ENCODE measurements at regions not wholly inside any gene's neighbourhood (a gene's known extent, or its start where the extent isn't known, plus 50 kb on each side); places are given as distances from the start of the nearest gene placed in this dataset.

- DNase-seq (no peak), ATAC-seq (no peak)
- Mint-ChIP-seq H3K9me3 (peaks cover 3% of the 10 kb centered on the region), H3K4me1 (ENCODE audit: low read depth) (no peaks in the 10 kb centered on the region), H3K27me3 (ENCODE audit: low read depth) (no peaks in the 10 kb centered on the region), H3K4me3 (no peak overlapping the region), H3K36me3 (ENCODE audit: insufficient read depth) (no peaks in the 10 kb centered on the region)
Observed at GRCh38 chr21:19695796-19696195, 1292.2 kb upstream of the TMPRSS15 start.

DNA sequence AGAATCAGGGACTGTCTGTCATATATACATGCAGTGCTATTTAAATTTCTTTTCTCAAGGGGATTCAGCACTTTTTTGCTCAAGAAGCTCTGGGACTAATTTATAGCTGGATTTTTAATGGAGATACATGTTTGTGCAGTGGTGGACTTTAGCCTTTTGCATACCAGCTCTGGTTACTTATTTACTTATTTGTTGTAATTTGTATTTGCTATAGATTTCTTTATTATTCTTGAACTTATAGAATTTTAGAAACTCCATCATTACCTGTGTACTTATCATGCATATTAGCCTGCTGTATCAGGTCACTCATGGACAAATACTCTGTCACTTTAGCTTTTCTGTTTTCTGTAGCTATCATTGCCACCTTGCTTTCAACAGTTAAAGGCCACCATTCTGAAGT, 1296.9 kb upstream of the TMPRSS15 start:
- Mint-ChIP-seq H3K4me1 (ENCODE audit: low read depth) (no peaks in the 10 kb centered on the region), H3K4me3 (no peak overlapping the region), H3K27me3 (ENCODE audit: low read depth) (no peaks in the 10 kb centered on the region), H3K36me3 (ENCODE audit: insufficient read depth) (no peaks in the 10 kb centered on the region), H3K9me3 (peaks cover 8% of the 10 kb centered on the region)
- ATAC-seq: no peak
- DNase-seq: no peak

GRCh38 chr21:19702726-19703125, 1295.5 kb upstream of the NCAM2 start:
- H3K4me3 Mint-ChIP-seq: no peak overlapping the region
- H3K9me3 Mint-ChIP-seq: peaks cover 14% of the 10 kb centered on the region
- H3K36me3 Mint-ChIP-seq (ENCODE audit: insufficient read depth): no peaks in the 10 kb centered on the region
- no peak for ATAC-seq
- no peaks in the 10 kb centered on the region for H3K27me3 Mint-ChIP-seq (ENCODE audit: low read depth)
- no peaks in the 10 kb centered on the region for H3K4me1 Mint-ChIP-seq (ENCODE audit: low read depth)
- no peak for DNase-seq

DNA sequence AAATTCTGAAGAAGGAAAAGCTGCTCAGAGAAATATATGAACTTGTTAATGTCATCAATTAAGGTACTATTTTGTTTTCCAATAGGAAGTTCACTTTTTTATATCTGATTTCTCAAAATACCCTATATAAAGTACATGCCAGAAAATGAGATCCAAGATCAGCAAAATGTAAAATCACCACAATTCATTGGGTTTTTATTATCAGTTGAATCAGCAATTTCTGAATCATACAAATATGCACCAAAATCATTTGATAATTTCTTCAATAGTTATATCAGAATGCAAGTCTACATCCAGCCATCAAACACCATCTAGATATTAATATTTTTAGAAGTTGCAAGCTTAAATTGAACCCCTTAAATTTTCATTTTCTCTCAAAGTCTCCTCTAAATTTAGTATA, 1293.4 kb upstream of the NCAM2 start:
- ATAC-seq: no peak
- no peaks in the 10 kb centered on the region for H3K27me3 Mint-ChIP-seq (ENCODE audit: low read depth)
- no peaks in the 10 kb centered on the region for H3K36me3 Mint-ChIP-seq (ENCODE audit: insufficient read depth)
- no peak overlapping the region for H3K4me3 Mint-ChIP-seq
- H3K9me3 Mint-ChIP-seq: peaks cover 15% of the 10 kb centered on the region
- H3K4me1 Mint-ChIP-seq (ENCODE audit: low read depth): no peaks in the 10 kb centered on the region
- DNase-seq: no peak

- no peaks in the 10 kb centered on the region for H3K27me3 Mint-ChIP-seq (ENCODE audit: low read depth)
Observed at GRCh38 chr21:19712441-19712840, 1285.8 kb upstream of the NCAM2 start.

GRCh38 chr21:19713313-19713712, 1284.9 kb upstream of the NCAM2 start:
- Mint-ChIP-seq H3K36me3 (ENCODE audit: insufficient read depth) (no peaks in the 10 kb centered on the region), H3K9me3 (peaks cover 13% of the 10 kb centered on the region), H3K4me1 (ENCODE audit: low read depth) (no peaks in the 10 kb centered on the region), H3K4me3 (no peak overlapping the region), H3K27me3 (ENCODE audit: low read depth) (no peaks in the 10 kb centered on the region)
- DNase-seq (no peak), ATAC-seq (no peak)

More at GRCh38 chr21:19712441-19712840, 1285.8 kb upstream of the NCAM2 start:
- Mint-ChIP-seq H3K9me3 (peaks cover 13% of the 10 kb centered on the region), H3K4me1 (ENCODE audit: low read depth) (no peaks in the 10 kb centered on the region), H3K36me3 (ENCODE audit: insufficient read depth) (no peaks in the 10 kb centered on the region), H3K4me3 (no peak overlapping the region)
- DNase-seq: no peak
- ATAC-seq: no peak

GRCh38 chr21:19724081-19724480, 1274.1 kb upstream of the NCAM2 start:
- Mint-ChIP-seq H3K4me3 (no peak overlapping the region), H3K36me3 (ENCODE audit: insufficient read depth) (no peaks in the 10 kb centered on the region), H3K27me3 (ENCODE audit: low read depth) (no peaks in the 10 kb centered on the region), H3K9me3 (peaks cover 10% of the 10 kb centered on the region), H3K4me1 (ENCODE audit: low read depth) (no peaks in the 10 kb centered on the region)
- DNase-seq: no peak
- no peak for ATAC-seq

- no peak for ATAC-seq
- H3K4me3 Mint-ChIP-seq: no peak overlapping the region
- no peaks in the 10 kb centered on the region for H3K4me1 Mint-ChIP-seq (ENCODE audit: low read depth)
- H3K27me3 Mint-ChIP-seq (ENCODE audit: low read depth): no peaks in the 10 kb centered on the region
- peaks cover 8% of the 10 kb centered on the region for H3K9me3 Mint-ChIP-seq
- DNase-seq: no peak
- H3K36me3 Mint-ChIP-seq (ENCODE audit: insufficient read depth): no peaks in the 10 kb centered on the region
Observed at GRCh38 chr21:19731251-19731650, 1267.0 kb upstream of the NCAM2 start.

GRCh38 chr21:19759836-19760235, 1238.4 kb upstream of the NCAM2 start:
- Mint-ChIP-seq H3K4me1 (ENCODE audit: low read depth) (no peaks in the 10 kb centered on the region), H3K9me3 (peaks cover 4% of the 10 kb centered on the region), H3K36me3 (ENCODE audit: insufficient read depth) (no peaks in the 10 kb centered on the region), H3K27me3 (ENCODE audit: low read depth) (no peaks in the 10 kb centered on the region), H3K4me3 (no peak overlapping the region)
- ATAC-seq (no peak), DNase-seq (no peak)

DNA sequence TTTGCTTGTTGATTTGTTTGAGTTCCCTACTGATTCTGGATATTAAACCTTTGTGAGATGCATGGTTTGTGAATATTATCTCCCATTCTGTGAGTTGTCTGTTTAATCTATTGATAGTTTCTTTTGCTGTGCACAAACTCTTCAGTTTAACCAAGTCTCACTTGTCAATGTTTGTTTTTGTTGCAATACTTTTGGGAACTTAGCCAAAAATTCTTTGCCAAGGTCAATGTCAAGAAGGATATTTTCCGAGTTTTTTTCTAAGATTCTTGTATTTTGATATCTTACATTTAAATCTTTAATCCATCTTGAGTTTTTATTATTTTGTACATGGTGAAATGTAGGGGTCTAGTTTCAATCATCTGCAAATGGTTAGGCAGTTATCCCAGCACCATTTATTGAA, 1230.7 kb upstream of the NCAM2 start:
- H3K4me3 Mint-ChIP-seq: no peak overlapping the region
- no peaks in the 10 kb centered on the region for H3K27me3 Mint-ChIP-seq (ENCODE audit: low read depth)
- ATAC-seq (no peak), DNase-seq (no peak)
- peaks cover 7% of the 10 kb centered on the region for H3K9me3 Mint-ChIP-seq
- no peaks in the 10 kb centered on the region for H3K36me3 Mint-ChIP-seq (ENCODE audit: insufficient read depth)
- no peaks in the 10 kb centered on the region for H3K4me1 Mint-ChIP-seq (ENCODE audit: low read depth)

DNA sequence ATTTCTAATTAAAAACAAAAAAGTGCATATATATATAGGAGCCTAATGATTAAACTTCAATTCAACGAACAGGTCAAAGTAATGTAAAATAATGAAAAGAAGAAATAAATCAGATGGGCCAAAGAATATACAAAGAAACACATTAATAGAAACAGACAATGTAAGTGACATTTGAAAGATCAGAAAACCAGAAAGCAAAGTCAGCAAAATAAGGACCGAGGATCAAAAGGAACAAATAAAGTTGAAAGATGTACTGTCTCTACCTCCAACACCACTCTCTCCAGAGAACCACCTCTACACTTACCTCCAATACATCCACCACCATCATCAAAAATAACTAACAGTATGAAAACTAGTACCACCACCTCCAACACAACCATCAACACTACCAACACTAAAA, 1226.3 kb upstream of the NCAM2 start:
- ATAC-seq: no peak
- no peaks in the 10 kb centered on the region for H3K36me3 Mint-ChIP-seq (ENCODE audit: insufficient read depth)
- DNase-seq: no peak
- peaks cover 7% of the 10 kb centered on the region for H3K9me3 Mint-ChIP-seq
- H3K4me1 Mint-ChIP-seq (ENCODE audit: low read depth): no peaks in the 10 kb centered on the region
- H3K4me3 Mint-ChIP-seq: no peak overlapping the region
- no peaks in the 10 kb centered on the region for H3K27me3 Mint-ChIP-seq (ENCODE audit: low read depth)

DNA sequence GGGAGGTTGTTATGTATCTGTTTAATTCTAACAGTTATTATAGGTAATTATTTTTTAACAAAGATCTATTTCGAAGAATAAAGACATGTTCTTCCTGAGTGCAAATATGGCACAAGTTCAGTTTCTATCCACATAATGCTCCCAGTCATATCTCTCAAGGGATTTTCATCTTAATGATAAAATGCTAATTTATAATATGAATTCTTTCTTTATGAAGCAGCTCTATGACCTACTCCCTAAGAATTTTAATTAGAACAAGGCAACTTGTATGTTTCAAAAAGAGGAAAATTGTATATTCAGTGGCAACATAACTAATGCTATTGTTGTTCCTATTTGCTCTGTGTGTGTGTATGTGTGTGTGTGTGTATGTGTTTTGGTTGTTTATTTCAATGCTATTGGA, 1222.1 kb upstream of the NCAM2 start:
- no peaks in the 10 kb centered on the region for H3K4me1 Mint-ChIP-seq (ENCODE audit: low read depth)
- no peaks in the 10 kb centered on the region for H3K9me3 Mint-ChIP-seq
- no peaks in the 10 kb centered on the region for H3K27me3 Mint-ChIP-seq (ENCODE audit: low read depth)
- ATAC-seq (no peak), DNase-seq (no peak)
- no peaks in the 10 kb centered on the region for H3K36me3 Mint-ChIP-seq (ENCODE audit: insufficient read depth)
- H3K4me3 Mint-ChIP-seq: no peak overlapping the region

GRCh38 chr21:19781881-19782652, 1216.1 kb upstream of the NCAM2 start:
- H3K4me1 Mint-ChIP-seq (ENCODE audit: low read depth): no peaks in the 10 kb centered on the region
- H3K36me3 Mint-ChIP-seq (ENCODE audit: insufficient read depth): no peaks in the 10 kb centered on the region
- no peak overlapping the region for H3K4me3 Mint-ChIP-seq
- no peak for DNase-seq
- H3K27me3 Mint-ChIP-seq (ENCODE audit: low read depth): no peaks in the 10 kb centered on the region
- ATAC-seq: no peak
- peaks cover 6% of the 10 kb centered on the region for H3K9me3 Mint-ChIP-seq

DNA sequence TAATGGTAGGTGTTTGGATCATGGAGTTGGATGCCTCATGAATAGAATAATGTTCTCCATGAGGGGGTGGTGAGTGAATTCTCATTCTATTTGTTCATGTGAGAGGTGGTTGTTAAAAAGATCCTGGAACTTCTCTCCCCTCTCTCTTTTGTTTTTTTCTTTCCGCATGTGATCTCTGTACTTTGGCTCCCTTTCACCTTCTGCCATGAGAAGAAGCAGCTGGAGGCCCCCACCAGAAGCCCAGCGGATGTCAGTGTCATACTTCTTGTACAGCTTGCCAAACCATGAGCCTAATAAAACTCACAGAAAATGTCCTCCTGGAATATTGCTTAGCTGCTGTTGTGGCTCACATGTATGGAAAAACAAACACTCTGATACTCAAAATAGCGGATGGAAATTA, 1212.3 kb upstream of the NCAM2 start:
- Mint-ChIP-seq H3K27me3 (ENCODE audit: low read depth) (no peaks in the 10 kb centered on the region), H3K36me3 (ENCODE audit: insufficient read depth) (no peaks in the 10 kb centered on the region), H3K4me1 (ENCODE audit: low read depth) (no peaks in the 10 kb centered on the region), H3K4me3 (no peak overlapping the region), H3K9me3 (peaks cover 6% of the 10 kb centered on the region)
- no peak for ATAC-seq
- DNase-seq: no peak

DNA sequence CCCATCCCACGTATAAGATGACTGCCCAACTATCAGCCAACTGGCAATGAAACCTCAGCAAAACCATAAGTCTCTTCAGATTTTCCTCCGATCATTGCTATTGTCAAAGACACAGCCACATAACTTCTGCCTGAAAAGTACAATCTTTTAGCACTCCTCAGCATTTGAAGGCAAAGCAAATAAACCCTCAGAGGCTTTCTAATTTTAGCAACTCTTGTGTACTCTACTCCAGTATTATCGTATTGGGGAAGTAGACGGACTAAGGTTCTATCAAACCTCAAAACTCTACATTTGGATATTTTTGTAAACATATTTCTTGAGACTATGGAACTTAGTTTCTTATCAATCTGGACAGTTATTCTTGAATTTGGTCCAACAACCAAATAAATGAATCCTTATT, 1206.2 kb upstream of the NCAM2 start:
- peaks cover 10% of the 10 kb centered on the region for H3K9me3 Mint-ChIP-seq
- ATAC-seq (no peak), DNase-seq (no peak)
- H3K36me3 Mint-ChIP-seq (ENCODE audit: insufficient read depth): no peaks in the 10 kb centered on the region
- H3K27me3 Mint-ChIP-seq (ENCODE audit: low read depth): no peaks in the 10 kb centered on the region
- H3K4me3 Mint-ChIP-seq: no peak overlapping the region
- no peaks in the 10 kb centered on the region for H3K4me1 Mint-ChIP-seq (ENCODE audit: low read depth)

Data from activated T-cell treated with anti-CD3 and anti-CD28 coated beads, Interleukin-2, amount 50 U/mL, for 4 hours (primary cell).